HEK293 (cell line): ENCODE measurements at regions not wholly inside any gene's neighbourhood (a gene's known extent, or its start where the extent isn't known, plus 50 kb on each side); places are given as distances from the start of the nearest gene placed in this dataset.
"Not testable (repeated sequence)": the region's sequence is repeated elsewhere in the genome, so short reads cannot be mapped to it uniquely, and the experiment has no call there.

Experiments used
- GLI2 ChIP-seq: fragments of 450-650 bp; formaldehyde crosslinking; IDR thresholded peaks from 2 replicates; pipeline ENCODE4; 2017; ENCODE audit warnings: missing biosample characterization, missing genetic modification characterization, low read depth, borderline replicate concordance
- GLIS1 ChIP-seq: fragments of 450-650 bp; formaldehyde crosslinking; IDR thresholded peaks from 2 replicates; pipeline ENCODE4 v1.5.1; 2016; ENCODE audit warnings: missing biosample characterization, missing genetic modification characterization
- MEIS1 ChIP-seq: sonication (generic); formaldehyde crosslinking; IDR thresholded peaks from 2 replicates; pipeline ENCODE4 v1.8.1; 2022; ENCODE audit warnings: missing genetic modification reagents, mild to moderate bottlenecking, borderline replicate concordance
- TCF7L2 ChIP-seq: IDR thresholded peaks from 2 replicates; pipeline ENCODE4 v1.6.1; 2011; ENCODE audit warnings: low read depth, mild to moderate bottlenecking, inconsistent platforms, low read length, moderate library complexity, borderline replicate concordance
- YY1 ChIP-seq: fragments of 450-650 bp; formaldehyde crosslinking; IDR thresholded peaks from 2 replicates; pipeline ENCODE4 v1.5.1; 2018; ENCODE audit warnings: missing biosample characterization, missing genetic modification characterization
- ZNF121 ChIP-seq: fragments of 450-650 bp; formaldehyde crosslinking; IDR thresholded peaks from 2 replicates; pipeline ENCODE4 v1.5.1; 2016; ENCODE audit warnings: missing biosample characterization, missing genetic modification characterization
- ZNF274 ChIP-seq, 2 experiments: fragments of 200-500 bp in 1 of 2; fragments of 450-650 bp in 1 of 2; sonication (Bioruptor generic) in 1 of 2; formaldehyde crosslinking in 1 of 2; IDR thresholded peaks; 2 replicates each; pipeline versions ENCODE4 v1.5.1 to v1.6.1; 2014 to 2016; ENCODE audit warnings: borderline replicate concordance in 1 of 2, inconsistent platforms in 1 of 2, low read length in 1 of 2, missing biosample characterization in 1 of 2, missing genetic modification characterization in 1 of 2
- ZNF670 ChIP-seq: fragments of 450-650 bp; formaldehyde crosslinking; IDR thresholded peaks from 2 replicates; pipeline ENCODE4 v1.5.1; 2016; ENCODE audit warnings: missing biosample characterization, missing genetic modification characterization, low read depth
- TF ChIP-seq, protein P1 (sequence below): fragments of 450-650 bp; formaldehyde crosslinking; IDR thresholded peaks from 2 replicates; pipeline ENCODE4 v1.5.1; 2016; ENCODE audit warnings: missing biosample characterization, missing genetic modification characterization
- TF ChIP-seq, protein P2 (sequence below): fragments of 450-650 bp; formaldehyde crosslinking; IDR thresholded peaks from 2 replicates; pipeline ENCODE4 v1.5.1; 2016; ENCODE audit warnings: missing biosample characterization, missing genetic modification characterization, low read depth
- TF ChIP-seq, protein P3 (sequence below): fragments of 450-650 bp; formaldehyde crosslinking; IDR thresholded peaks from 2 replicates; pipeline ENCODE4 v1.5.1; 2016; ENCODE audit warnings: missing biosample characterization, missing genetic modification characterization
- TF ChIP-seq, protein P4 (sequence below): fragments of 450-650 bp; formaldehyde crosslinking; IDR thresholded peaks from 2 replicates; pipeline ENCODE4 v1.5.1; 2016; ENCODE audit warnings: missing biosample characterization, missing genetic modification characterization
- TF ChIP-seq, protein P5 (sequence below): fragments of 450-650 bp; formaldehyde crosslinking; IDR thresholded peaks from 2 replicates; pipeline ENCODE4 v1.5.1; 2016; ENCODE audit warnings: missing biosample characterization, missing genetic modification characterization
- TF ChIP-seq, protein P6 (sequence below): fragments of 450-650 bp; formaldehyde crosslinking; IDR thresholded peaks from 2 replicates; pipeline ENCODE4 v1.5.1; 2016; ENCODE audit warnings: missing biosample characterization, missing genetic modification characterization

DNA sequence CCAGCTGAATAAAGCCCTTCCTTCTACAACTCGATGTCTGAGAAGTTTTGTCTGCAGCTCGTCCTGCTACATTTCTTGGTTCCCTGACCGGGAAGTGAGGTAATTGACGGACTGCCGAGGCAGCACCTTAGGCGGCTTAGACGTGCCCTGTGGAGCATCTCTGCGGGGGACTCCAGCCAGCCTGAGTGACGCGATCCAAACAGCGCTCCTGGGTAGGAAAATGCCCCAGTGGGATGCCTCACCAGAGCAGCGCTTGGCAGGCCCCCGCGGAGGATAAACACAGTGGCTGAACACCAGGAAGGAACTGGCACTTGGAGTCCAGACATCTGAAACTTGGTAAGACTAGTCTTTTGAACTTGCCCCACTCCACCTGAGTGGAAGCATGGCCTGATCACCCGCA lies 737.3 kb downstream of the COL12A1 start:
- not testable (repeated sequence) for TF ChIP-seq ZNF274 (IDR thresholded peaks at IDR 0.05; ENCODE audit: low read length); ZNF274 (tag by site-specific recombination; IDR thresholded peaks at IDR 0.05; ENCODE audit: borderline replicate concordance); MEIS1 (CRISPR knock-in tag); GLIS1 (tag by site-specific recombination); ZNF670 (tag by site-specific recombination); GLI2 (tag by site-specific recombination); ZNF121 (tag by site-specific recombination); YY1 (tag by site-specific recombination); TCF7L2
- TF ChIP-seq, protein P1, sequence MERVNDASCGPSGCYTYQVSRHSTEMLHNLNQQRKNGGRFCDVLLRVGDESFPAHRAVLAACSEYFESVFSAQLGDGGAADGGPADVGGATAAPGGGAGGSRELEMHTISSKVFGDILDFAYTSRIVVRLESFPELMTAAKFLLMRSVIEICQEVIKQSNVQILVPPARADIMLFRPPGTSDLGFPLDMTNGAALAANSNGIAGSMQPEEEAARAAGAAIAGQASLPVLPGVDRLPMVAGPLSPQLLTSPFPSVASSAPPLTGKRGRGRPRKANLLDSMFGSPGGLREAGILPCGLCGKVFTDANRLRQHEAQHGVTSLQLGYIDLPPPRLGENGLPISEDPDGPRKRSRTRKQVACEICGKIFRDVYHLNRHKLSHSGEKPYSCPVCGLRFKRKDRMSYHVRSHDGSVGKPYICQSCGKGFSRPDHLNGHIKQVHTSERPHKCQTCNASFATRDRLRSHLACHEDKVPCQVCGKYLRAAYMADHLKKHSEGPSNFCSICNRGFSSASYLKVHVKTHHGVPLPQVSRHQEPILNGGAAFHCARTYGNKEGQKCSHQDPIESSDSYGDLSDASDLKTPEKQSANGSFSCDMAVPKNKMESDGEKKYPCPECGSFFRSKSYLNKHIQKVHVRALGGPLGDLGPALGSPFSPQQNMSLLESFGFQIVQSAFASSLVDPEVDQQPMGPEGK (tag by site-specific recombination), result not testable (repeated sequence)
- TF ChIP-seq, protein P2, sequence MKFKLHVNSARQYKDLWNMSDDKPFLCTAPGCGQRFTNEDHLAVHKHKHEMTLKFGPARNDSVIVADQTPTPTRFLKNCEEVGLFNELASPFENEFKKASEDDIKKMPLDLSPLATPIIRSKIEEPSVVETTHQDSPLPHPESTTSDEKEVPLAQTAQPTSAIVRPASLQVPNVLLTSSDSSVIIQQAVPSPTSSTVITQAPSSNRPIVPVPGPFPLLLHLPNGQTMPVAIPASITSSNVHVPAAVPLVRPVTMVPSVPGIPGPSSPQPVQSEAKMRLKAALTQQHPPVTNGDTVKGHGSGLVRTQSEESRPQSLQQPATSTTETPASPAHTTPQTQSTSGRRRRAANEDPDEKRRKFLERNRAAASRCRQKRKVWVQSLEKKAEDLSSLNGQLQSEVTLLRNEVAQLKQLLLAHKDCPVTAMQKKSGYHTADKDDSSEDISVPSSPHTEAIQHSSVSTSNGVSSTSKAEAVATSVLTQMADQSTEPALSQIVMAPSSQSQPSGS (tag by site-specific recombination), result not testable (repeated sequence)
- TF ChIP-seq, protein P3, sequence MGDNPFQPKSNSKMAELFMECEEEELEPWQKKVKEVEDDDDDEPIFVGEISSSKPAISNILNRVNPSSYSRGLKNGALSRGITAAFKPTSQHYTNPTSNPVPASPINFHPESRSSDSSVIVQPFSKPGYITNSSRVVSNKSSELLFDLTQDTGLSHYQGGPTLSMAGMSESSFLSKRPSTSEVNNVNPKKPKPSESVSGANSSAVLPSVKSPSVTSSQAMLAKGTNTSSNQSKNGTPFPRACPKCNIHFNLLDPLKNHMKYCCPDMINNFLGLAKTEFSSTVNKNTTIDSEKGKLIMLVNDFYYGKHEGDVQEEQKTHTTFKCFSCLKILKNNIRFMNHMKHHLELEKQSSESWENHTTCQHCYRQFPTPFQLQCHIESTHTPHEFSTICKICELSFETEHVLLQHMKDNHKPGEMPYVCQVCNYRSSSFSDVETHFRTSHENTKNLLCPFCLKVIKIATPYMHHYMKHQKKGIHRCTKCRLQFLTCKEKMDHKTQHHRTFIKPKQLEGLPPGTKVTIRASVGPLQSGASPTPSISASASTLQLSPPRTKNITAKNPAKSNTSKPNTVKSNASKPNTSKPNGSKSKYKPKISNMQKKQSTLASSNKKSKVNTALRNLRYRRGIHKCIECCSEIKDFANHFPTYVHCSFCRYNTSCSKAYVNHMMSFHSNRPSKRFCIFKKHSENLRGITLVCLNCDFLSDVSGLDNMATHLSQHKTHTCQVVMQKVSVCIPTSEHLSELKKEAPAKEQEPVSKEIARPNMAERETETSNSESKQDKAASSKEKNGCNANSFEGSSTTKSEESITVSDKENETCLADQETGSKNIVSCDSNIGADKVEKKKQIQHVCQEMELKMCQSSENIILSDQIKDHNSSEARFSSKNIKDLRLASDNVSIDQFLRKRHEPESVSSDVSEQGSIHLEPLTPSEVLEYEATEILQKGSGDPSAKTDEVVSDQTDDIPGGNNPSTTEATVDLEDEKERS, result not testable (repeated sequence)
- TF ChIP-seq, protein P4, sequence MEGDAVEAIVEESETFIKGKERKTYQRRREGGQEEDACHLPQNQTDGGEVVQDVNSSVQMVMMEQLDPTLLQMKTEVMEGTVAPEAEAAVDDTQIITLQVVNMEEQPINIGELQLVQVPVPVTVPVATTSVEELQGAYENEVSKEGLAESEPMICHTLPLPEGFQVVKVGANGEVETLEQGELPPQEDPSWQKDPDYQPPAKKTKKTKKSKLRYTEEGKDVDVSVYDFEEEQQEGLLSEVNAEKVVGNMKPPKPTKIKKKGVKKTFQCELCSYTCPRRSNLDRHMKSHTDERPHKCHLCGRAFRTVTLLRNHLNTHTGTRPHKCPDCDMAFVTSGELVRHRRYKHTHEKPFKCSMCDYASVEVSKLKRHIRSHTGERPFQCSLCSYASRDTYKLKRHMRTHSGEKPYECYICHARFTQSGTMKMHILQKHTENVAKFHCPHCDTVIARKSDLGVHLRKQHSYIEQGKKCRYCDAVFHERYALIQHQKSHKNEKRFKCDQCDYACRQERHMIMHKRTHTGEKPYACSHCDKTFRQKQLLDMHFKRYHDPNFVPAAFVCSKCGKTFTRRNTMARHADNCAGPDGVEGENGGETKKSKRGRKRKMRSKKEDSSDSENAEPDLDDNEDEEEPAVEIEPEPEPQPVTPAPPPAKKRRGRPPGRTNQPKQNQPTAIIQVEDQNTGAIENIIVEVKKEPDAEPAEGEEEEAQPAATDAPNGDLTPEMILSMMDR (tag by site-specific recombination), result not testable (repeated sequence)
- TF ChIP-seq, protein P5, sequence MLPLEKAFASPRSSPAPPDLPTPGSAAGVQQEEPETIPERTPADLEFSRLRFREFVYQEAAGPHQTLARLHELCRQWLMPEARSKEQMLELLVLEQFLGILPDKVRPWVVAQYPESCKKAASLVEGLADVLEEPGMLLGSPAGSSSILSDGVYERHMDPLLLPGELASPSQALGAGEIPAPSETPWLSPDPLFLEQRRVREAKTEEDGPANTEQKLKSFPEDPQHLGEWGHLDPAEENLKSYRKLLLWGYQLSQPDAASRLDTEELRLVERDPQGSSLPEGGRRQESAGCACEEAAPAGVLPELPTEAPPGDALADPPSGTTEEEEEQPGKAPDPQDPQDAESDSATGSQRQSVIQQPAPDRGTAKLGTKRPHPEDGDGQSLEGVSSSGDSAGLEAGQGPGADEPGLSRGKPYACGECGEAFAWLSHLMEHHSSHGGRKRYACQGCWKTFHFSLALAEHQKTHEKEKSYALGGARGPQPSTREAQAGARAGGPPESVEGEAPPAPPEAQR, result not testable (repeated sequence)
- TF ChIP-seq, protein P6, sequence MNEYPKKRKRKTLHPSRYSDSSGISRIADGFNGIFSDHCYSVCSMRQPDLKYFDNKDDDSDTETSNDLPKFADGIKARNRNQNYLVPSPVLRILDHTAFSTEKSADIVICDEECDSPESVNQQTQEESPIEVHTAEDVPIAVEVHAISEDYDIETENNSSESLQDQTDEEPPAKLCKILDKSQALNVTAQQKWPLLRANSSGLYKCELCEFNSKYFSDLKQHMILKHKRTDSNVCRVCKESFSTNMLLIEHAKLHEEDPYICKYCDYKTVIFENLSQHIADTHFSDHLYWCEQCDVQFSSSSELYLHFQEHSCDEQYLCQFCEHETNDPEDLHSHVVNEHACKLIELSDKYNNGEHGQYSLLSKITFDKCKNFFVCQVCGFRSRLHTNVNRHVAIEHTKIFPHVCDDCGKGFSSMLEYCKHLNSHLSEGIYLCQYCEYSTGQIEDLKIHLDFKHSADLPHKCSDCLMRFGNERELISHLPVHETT, result not testable (repeated sequence)
